ENCODE measurements at regions not wholly inside any gene's neighbourhood (a gene's known extent, or its start where the extent isn't known, plus 50 kb on each side); places are given as distances from the start of the nearest gene placed in this dataset.

DNA sequence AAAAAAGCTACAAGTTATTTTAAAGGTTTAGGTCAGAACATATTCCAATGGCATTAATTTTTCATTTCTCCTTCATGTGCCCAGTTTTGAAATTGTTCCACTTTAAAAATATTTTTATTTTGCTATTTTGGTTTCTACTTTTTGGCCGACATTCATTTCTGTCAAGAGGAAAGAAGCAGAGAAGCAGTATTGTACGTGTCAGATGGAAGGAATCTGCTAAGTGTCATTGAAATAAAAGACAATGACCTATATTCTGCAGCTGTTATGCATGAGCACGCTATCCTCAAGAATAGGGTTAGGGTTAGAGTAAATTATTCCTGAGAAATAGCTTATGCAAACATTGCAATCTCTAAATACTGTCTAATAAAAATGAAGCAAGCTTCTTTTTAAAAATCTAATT lies 941.7 kb downstream of the TUSC7 start:
- Histone ChIP-seq H3K9ac (ENCODE audit: low read length) (no peak overlapping the region), H3K4me1 (ENCODE audit: insufficient read depth, low read length) (no peaks in the 10 kb centered on the region), H3K79me2 (ENCODE audit: low read length) (no peaks in the 10 kb centered on the region), H3K27me3 (ENCODE audit: low read length) (no peaks in the 10 kb centered on the region), H3K4me3 (ENCODE audit: low read length) (no peak overlapping the region), H3K9me3 (ENCODE audit: low read length) (peaks cover 14% of the 10 kb centered on the region; the same call in 1 of the 2 replicates), H3K27ac (ENCODE audit: low read length) (no peak overlapping the region), H3K36me3 (ENCODE audit: low read depth, low read length) (no peaks in the 10 kb centered on the region), H2AFZ (ENCODE audit: low read length) (no peak overlapping the region), H3F3A (ENCODE audit: low read length, unreplicated experiment) (no peaks in the 10 kb centered on the region), H4K20me1 (ENCODE audit: low read length) (no peaks in the 10 kb centered on the region), H3K4me2 (ENCODE audit: low read length) (no peak overlapping the region), H3K9me2 (replicated peaks; ENCODE audit: low read length) (no peaks in the 10 kb centered on the region)
- CTCF ChIA-PET: no interaction called here
- ATAC-seq (no peak), DNase-seq (no peak)
- no TSS peak for BruUV-seq (replicated peaks)
- POLR2A ChIA-PET (ENCODE audit: unreplicated experiment): no interaction called here
- no peak for TF ChIP-seq EZH2phosphoT487 (IDR thresholded peaks at IDR 0.05; ENCODE audit: borderline replicate concordance, low read length)
- no peak for TF ChIP-seq EZH2 (IDR thresholded peaks at IDR 0.05; ENCODE audit: low read length, unreplicated experiment)
- TF ChIP-seq, protein P1, sequence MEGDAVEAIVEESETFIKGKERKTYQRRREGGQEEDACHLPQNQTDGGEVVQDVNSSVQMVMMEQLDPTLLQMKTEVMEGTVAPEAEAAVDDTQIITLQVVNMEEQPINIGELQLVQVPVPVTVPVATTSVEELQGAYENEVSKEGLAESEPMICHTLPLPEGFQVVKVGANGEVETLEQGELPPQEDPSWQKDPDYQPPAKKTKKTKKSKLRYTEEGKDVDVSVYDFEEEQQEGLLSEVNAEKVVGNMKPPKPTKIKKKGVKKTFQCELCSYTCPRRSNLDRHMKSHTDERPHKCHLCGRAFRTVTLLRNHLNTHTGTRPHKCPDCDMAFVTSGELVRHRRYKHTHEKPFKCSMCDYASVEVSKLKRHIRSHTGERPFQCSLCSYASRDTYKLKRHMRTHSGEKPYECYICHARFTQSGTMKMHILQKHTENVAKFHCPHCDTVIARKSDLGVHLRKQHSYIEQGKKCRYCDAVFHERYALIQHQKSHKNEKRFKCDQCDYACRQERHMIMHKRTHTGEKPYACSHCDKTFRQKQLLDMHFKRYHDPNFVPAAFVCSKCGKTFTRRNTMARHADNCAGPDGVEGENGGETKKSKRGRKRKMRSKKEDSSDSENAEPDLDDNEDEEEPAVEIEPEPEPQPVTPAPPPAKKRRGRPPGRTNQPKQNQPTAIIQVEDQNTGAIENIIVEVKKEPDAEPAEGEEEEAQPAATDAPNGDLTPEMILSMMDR (conservative IDR thresholded peaks at IDR 0.05; ENCODE audit: low read depth, low read length): no peak
- intact Hi-C loops (cut with micrococcal nuclease): no loop called here

DNA sequence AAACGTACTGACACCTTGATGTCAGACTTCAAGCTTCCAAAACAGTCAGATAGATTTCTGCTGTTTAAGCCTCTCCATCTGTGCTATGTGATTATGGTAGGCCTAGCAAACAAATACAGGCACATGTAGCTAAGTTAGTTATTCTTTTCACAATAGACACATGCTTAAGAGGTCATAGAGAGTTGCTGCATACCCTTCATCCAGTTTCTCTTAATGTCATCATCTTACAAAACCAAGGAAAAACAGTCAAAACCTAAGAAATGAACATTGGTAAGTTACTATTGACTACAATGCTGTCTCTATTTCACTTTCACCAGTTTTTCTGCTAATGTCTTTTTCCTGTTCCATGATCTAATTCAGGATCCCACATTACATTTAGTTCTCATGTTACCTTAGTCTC lies 946.8 kb downstream of the TUSC7 start:
- peaks cover 25% of the 10 kb centered on the region; the same call in 1 of the 2 replicates for H3K9me3 ChIP-seq (ENCODE audit: low read length)
- H3K4me3 ChIP-seq (ENCODE audit: low read length): no peak overlapping the region
- no peak overlapping the region for H3K27ac ChIP-seq (ENCODE audit: low read length)
- ChIA-PET POLR2A (ENCODE audit: unreplicated experiment) (no interaction called here), CTCF (no interaction called here)
- H3K9ac ChIP-seq (ENCODE audit: low read length): no peak overlapping the region
- TF ChIP-seq EZH2 (IDR thresholded peaks at IDR 0.05; ENCODE audit: low read length, unreplicated experiment): no peak
- TF ChIP-seq, protein P1 (conservative IDR thresholded peaks at IDR 0.05; ENCODE audit: low read depth, low read length): no peak
- no peak for TF ChIP-seq EZH2phosphoT487 (IDR thresholded peaks at IDR 0.05; ENCODE audit: borderline replicate concordance, low read length)
- H3K4me1 ChIP-seq (ENCODE audit: insufficient read depth, low read length): no peaks in the 10 kb centered on the region
- no peaks in the 10 kb centered on the region for H3K36me3 ChIP-seq (ENCODE audit: low read depth, low read length)
- no peak overlapping the region for H2AFZ ChIP-seq (ENCODE audit: low read length)
- intact Hi-C loops (cut with micrococcal nuclease): no loop called here
- H3F3A ChIP-seq (ENCODE audit: low read length, unreplicated experiment): no peaks in the 10 kb centered on the region
- H3K9me2 ChIP-seq (replicated peaks; ENCODE audit: low read length): no peaks in the 10 kb centered on the region
- no peaks in the 10 kb centered on the region for H3K79me2 ChIP-seq (ENCODE audit: low read length)
- no peak for ATAC-seq
- no peak overlapping the region for H3K4me2 ChIP-seq (ENCODE audit: low read length)
- BruUV-seq (replicated peaks): no TSS peak
- no peak for DNase-seq
- H3K27me3 ChIP-seq (ENCODE audit: low read length): no peaks in the 10 kb centered on the region
- no peaks in the 10 kb centered on the region for H4K20me1 ChIP-seq (ENCODE audit: low read length)

DNA sequence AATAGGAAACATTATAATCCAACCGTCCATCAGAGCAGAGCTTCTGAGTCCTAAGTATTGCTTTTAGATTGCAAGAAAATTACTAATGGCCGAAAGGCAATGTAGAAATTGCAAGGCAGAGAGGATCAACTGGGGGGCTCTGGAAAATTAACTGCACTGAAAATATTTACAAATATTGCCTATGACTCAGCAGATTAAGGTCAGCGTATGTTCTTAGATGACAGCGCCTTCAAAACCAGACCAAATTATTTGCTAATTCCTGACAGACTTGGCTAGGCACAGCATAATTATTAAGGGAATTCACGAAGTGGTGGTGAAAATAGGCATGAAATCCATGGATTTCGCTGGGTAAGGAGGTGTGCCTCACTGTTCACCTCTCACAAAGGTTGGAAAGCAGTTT lies 947.7 kb downstream of the TUSC7 start:
- Histone ChIP-seq H4K20me1 (ENCODE audit: low read length) (no peaks in the 10 kb centered on the region), H3F3A (ENCODE audit: low read length, unreplicated experiment) (no peaks in the 10 kb centered on the region), H3K79me2 (ENCODE audit: low read length) (no peaks in the 10 kb centered on the region), H3K27ac (ENCODE audit: low read length) (no peak overlapping the region), H3K9ac (ENCODE audit: low read length) (no peak overlapping the region), H3K4me1 (ENCODE audit: insufficient read depth, low read length) (no peaks in the 10 kb centered on the region), H3K4me3 (ENCODE audit: low read length) (no peak overlapping the region), H2AFZ (ENCODE audit: low read length) (no peak overlapping the region), H3K36me3 (ENCODE audit: low read depth, low read length) (no peaks in the 10 kb centered on the region), H3K9me3 (ENCODE audit: low read length) (peaks cover 26% of the 10 kb centered on the region; the same call in 1 of the 2 replicates), H3K27me3 (ENCODE audit: low read length) (no peaks in the 10 kb centered on the region), H3K4me2 (ENCODE audit: low read length) (no peak overlapping the region), H3K9me2 (replicated peaks; ENCODE audit: low read length) (no peaks in the 10 kb centered on the region)
- POLR2A ChIA-PET (ENCODE audit: unreplicated experiment): no interaction called here
- ATAC-seq (no peak), DNase-seq (no peak)
- TF ChIP-seq EZH2 (IDR thresholded peaks at IDR 0.05; ENCODE audit: low read length, unreplicated experiment) (no peak), EZH2phosphoT487 (IDR thresholded peaks at IDR 0.05; ENCODE audit: borderline replicate concordance, low read length) (no peak)
- TF ChIP-seq, protein P1 (conservative IDR thresholded peaks at IDR 0.05; ENCODE audit: low read depth, low read length): no peak
- no TSS peak for BruUV-seq (replicated peaks)
- intact Hi-C loops (cut with micrococcal nuclease): no loop called here
- CTCF ChIA-PET: no interaction called here

Measured in PC-3 (cell line).